A673 (cell line): ENCODE measurements at regions not wholly inside any gene's neighbourhood (a gene's known extent, or its start where the extent isn't known, plus 50 kb on each side); places are given as distances from the start of the nearest gene placed in this dataset.

ENCODE experiments used
- BruUV-seq: library from RNA; stranded (reverse); fragments of 400-500 nt; replicated peaks from 2 replicates; lab custom pipeline; 2021; lab: Mats Ljungman, UMichigan
- CTCF ChIA-PET: fragments of 300-600 bp; sonication (Branson Sonifier 250); formaldehyde crosslinking; loops from one replicate; lab custom pipeline; 2022; ENCODE audit warnings: antibody characterized with exemption; lab: Charles Lee
- POLR2A ChIA-PET: fragments of 300-600 bp; sonication (Branson Sonifier 250); formaldehyde crosslinking; loops from one replicate; lab custom pipeline; 2022; ENCODE audit warnings: antibody characterized with exemption; ENCODE audit not compliant: low non-redundant PET; lab: Charles Lee
- DNase-seq: peaks from one replicate; pipeline ENCODE4 v3.0.0-alpha.2; 2015; ENCODE audit warnings: low spot score
- H3K27ac ChIP-seq: fragments of 200-600 bp; sonication (generic); 2 replicates; pipeline ENCODE4 v1.5.1; 2016; ENCODE audit warnings: mixed run types, low read depth, mild to moderate bottlenecking, mixed read lengths, antibody characterized with exemption, low read length; ENCODE audit not compliant: poor library complexity, severe bottlenecking
- H3K27me3 ChIP-seq: fragments of 200-600 bp; sonication (generic); replicated peaks from 2 replicates; pipeline ENCODE4 v1.6.1; 2017; ENCODE audit warnings: mixed run types, low read depth, mild to moderate bottlenecking, mixed read lengths, antibody characterized with exemption, low read length; ENCODE audit not compliant: insufficient read depth, poor library complexity
- H3K36me3 ChIP-seq: fragments of 200-600 bp; sonication (generic); 2 replicates; pipeline ENCODE4 v1.6.1; 2016; ENCODE audit warnings: mixed run types, mild to moderate bottlenecking, mixed read lengths, antibody characterized with exemption, low read length; ENCODE audit not compliant: insufficient read depth, poor library complexity, severe bottlenecking
- H3K4me1 ChIP-seq: fragments of 200-600 bp; sonication (generic); 2 replicates; pipeline ENCODE4 v1.6.1; 2017; ENCODE audit warnings: mixed run types, mild to moderate bottlenecking, mixed read lengths, antibody characterized with exemption, low read length; ENCODE audit not compliant: insufficient read depth, poor library complexity, severe bottlenecking
- H3K4me3 ChIP-seq: fragments of 200-600 bp; sonication (generic); 2 replicates; pipeline ENCODE4 v1.5.1; 2016; ENCODE audit warnings: low read depth, mixed run types, mild to moderate bottlenecking, mixed read lengths, low read length; ENCODE audit not compliant: poor library complexity, severe bottlenecking
- H3K9me3 ChIP-seq: fragments of 200-600 bp; sonication (generic); 2 replicates; pipeline ENCODE4 v1.6.1; 2016; ENCODE audit warnings: mixed run types, low read depth, mild to moderate bottlenecking, mixed read lengths, antibody characterized with exemption, low read length; ENCODE audit not compliant: poor library complexity, severe bottlenecking
- EZH2 ChIP-seq: fragments of 200-600 bp; sonication (generic); IDR thresholded peaks from 2 replicates; pipeline ENCODE4 v1.6.1; 2017; ENCODE audit warnings: borderline replicate concordance, low read depth, mild to moderate bottlenecking, mixed read lengths, antibody characterized with exemption, low read length; ENCODE audit not compliant: poor library complexity, severe bottlenecking
- intact Hi-C: fragments of 100-400 bp; cut with micrococcal nuclease; formaldehyde crosslinking; loops from one replicate; pipeline ENCODE4 v1.10.0; 2022; ENCODE audit not compliant: unreplicated experiment
- TF ChIP-seq, protein P1 (sequence below): fragments of 300-800, 200-600 bp; sonication (generic); conservative IDR thresholded peaks from 2 replicates; pipeline ENCODE4 v1.5.1; 2017; ENCODE audit warnings: low read depth, mild to moderate bottlenecking, antibody characterized with exemption, low read length, moderate library complexity, mixed read lengths

DNA sequence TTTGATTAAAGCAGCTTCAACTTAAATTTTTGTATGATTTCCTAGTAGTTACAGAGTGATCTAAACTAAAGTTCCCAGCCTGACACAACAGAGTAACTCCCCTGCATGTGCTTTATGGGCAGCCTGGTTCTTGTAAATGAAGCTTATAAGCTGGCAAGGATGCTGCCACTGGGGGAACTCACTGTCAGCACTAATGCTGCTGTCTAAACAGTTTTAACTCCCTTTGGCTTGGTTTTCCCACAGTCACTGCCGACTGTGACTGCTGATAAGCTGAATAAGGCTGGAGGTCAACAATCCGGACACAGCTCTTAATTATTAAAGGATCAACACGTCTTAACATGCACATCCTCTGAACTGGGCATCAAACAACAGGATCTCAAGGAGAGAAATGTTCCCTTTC, 130.1 kb downstream of the OTUD1 start:
- Histone ChIP-seq H3K4me1 (no peaks in the 10 kb centered on the region), H3K27ac (no peak overlapping the region), H3K9me3 (peaks cover 9% of the 10 kb centered on the region), H3K27me3 (no peaks in the 10 kb centered on the region), H3K4me3 (no peak overlapping the region), H3K36me3 (no peaks in the 10 kb centered on the region)
- intact Hi-C loops: no loop called here
- CTCF ChIA-PET: interaction anchor here (0.6 kb wide), 1 partner anchor 1990 kb away, joined by 3 read pairs; no protein-coding TSS in a partner anchor
- POLR2A ChIA-PET: no interaction called here
- no TSS peak for BruUV-seq
- DNase-seq: no peak
- no peak for TF ChIP-seq EZH2
- TF ChIP-seq, protein P1, sequence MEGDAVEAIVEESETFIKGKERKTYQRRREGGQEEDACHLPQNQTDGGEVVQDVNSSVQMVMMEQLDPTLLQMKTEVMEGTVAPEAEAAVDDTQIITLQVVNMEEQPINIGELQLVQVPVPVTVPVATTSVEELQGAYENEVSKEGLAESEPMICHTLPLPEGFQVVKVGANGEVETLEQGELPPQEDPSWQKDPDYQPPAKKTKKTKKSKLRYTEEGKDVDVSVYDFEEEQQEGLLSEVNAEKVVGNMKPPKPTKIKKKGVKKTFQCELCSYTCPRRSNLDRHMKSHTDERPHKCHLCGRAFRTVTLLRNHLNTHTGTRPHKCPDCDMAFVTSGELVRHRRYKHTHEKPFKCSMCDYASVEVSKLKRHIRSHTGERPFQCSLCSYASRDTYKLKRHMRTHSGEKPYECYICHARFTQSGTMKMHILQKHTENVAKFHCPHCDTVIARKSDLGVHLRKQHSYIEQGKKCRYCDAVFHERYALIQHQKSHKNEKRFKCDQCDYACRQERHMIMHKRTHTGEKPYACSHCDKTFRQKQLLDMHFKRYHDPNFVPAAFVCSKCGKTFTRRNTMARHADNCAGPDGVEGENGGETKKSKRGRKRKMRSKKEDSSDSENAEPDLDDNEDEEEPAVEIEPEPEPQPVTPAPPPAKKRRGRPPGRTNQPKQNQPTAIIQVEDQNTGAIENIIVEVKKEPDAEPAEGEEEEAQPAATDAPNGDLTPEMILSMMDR: no peak

DNA sequence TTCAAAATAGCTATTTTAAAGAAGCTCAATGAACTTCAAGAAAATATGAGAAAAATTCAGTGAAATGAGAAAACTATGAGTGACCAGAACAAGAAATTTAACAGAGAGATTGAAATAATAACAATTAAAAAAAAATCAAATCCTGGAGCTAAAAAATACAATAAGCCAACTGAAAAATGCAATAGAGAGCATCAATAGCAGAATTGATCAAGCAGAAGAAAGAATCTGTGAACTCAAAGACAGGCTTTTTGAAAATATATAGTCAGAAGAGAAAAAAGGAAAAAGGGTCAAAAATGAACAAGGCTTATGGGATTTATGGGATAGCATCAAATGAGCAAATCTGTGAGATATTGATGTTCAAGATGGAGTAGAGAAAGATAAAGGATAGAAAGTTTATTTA, 133.0 kb downstream of the OTUD1 start:
- no TSS peak for BruUV-seq
- TF ChIP-seq EZH2: no peak
- Histone ChIP-seq H3K4me1 (no peaks in the 10 kb centered on the region), H3K36me3 (no peaks in the 10 kb centered on the region), H3K9me3 (peaks cover 9% of the 10 kb centered on the region), H3K27ac (no peak overlapping the region), H3K4me3 (no peak overlapping the region), H3K27me3 (no peaks in the 10 kb centered on the region)
- DNase-seq: no peak
- ChIA-PET POLR2A (no interaction called here), CTCF (no interaction called here)
- intact Hi-C loops: no loop called here

DNA sequence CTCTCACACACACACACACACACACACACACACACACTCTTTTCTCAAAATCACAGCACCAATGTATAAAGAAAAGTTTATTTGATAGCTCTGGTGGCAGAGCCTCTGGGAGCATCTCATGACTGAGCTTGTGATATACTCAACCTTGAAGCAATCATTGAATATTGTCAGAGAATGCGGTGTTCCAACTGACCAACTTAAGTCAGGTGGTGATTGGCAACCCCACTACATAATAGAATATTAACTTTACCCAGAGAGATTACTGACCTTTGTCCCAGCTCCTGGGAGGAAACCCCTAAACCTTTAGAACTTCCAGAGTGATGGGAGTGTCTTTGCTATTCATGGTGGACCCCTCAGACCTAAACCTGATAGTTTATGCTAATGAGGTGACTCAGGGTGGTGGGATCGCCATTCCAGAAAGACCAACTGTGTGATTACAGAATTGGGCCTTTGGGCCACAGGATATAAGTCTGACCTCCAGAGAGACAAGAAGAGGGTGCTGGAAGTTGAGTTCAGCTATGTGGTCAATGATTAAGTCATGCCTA, 143.1 kb downstream of the OTUD1 start:
- H3K27ac ChIP-seq: no peak overlapping the region
- H3K9me3 ChIP-seq: no peaks in the 10 kb centered on the region
- intact Hi-C loops: no loop called here
- no peak overlapping the region for H3K4me3 ChIP-seq
- DNase-seq: no peak
- CTCF ChIA-PET: no interaction called here
- H3K36me3 ChIP-seq: no peaks in the 10 kb centered on the region
- peaks cover 3% of the 10 kb centered on the region for H3K4me1 ChIP-seq
- POLR2A ChIA-PET: no interaction called here
- TF ChIP-seq, protein P1: no peak
- no peak for TF ChIP-seq EZH2
- no TSS peak for BruUV-seq
- H3K27me3 ChIP-seq: no peaks in the 10 kb centered on the region

DNA sequence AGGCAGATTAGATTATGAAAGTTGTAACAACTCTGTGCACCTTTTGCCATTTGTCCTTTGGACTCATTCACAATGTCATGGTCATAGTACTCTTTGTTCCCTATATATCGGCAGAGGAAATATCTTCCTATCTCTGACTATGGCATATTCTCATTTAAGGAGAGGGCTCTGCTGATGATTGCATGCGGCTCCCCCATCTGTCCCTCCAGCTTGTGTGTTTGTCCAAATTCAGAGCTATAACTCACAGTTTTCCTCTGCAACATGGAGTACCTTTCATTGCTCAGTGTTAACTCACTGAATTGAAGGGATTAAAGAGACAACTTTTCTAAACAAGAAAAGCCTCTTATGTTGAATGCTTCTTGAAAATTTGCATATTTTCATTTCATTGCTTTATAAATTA, 145.5 kb downstream of the OTUD1 start:
- ChIA-PET POLR2A (no interaction called here), CTCF (no interaction called here)
- H3K27ac ChIP-seq: no peak overlapping the region
- no peaks in the 10 kb centered on the region for H3K9me3 ChIP-seq
- H3K4me3 ChIP-seq: no peak overlapping the region
- intact Hi-C loops: no loop called here
- no peaks in the 10 kb centered on the region for H3K27me3 ChIP-seq
- no peak for TF ChIP-seq EZH2
- TF ChIP-seq, protein P1: no peak
- no TSS peak for BruUV-seq
- DNase-seq: no peak
- H3K4me1 ChIP-seq: peaks cover 3% of the 10 kb centered on the region
- H3K36me3 ChIP-seq: no peaks in the 10 kb centered on the region
